ENCODE measurements at regions not wholly inside any gene's neighbourhood (a gene's known extent, or its start where the extent isn't known, plus 50 kb on each side); places are given as distances from the start of the nearest gene placed in this dataset.

- TF ChIP-seq CTCF (IDR thresholded peaks at IDR 0.05), result no peak
- TF ChIP-seq POLR2A (IDR thresholded peaks at IDR 0.05), result no peak
These were observed 476.8 kb downstream of the HAPSTR1 start for GRCh38 chr16:9568261-9568660.

All from uterus (tissue), 2 donors.